ENCODE measurements at regions not wholly inside any gene's neighbourhood (a gene's known extent, or its start where the extent isn't known, plus 50 kb on each side); places are given as distances from the start of the nearest gene placed in this dataset.

- FAIRE-seq (no peak), DNase-seq (ENCODE audit: insufficient read length, low spot score) (no peak)
- no peak for TF ChIP-seq CTCF (IDR thresholded peaks at IDR 0.05; ENCODE audit: insufficient read depth, missing control alignments)
Observed at GRCh38 chr14:101196051-101196712, 292.7 kb upstream of the RTL1 start.

- FAIRE-seq (no peak), DNase-seq (ENCODE audit: insufficient read length, low spot score) (no peak)
- no peak for TF ChIP-seq CTCF (IDR thresholded peaks at IDR 0.05; ENCODE audit: insufficient read depth, missing control alignments)
Observed at GRCh38 chr14:101196795-101197590, 293.5 kb upstream of the RTL1 start.

- FAIRE-seq (no peak), DNase-seq (ENCODE audit: insufficient read length, low spot score) (no peak)
- TF ChIP-seq CTCF (IDR thresholded peaks at IDR 0.05; ENCODE audit: insufficient read depth, missing control alignments), result no peak
Observed at GRCh38 chr14:101197595-101198397, 294.3 kb upstream of the RTL1 start.

GRCh38 chr14:101198398-101199027 lies 295.0 kb upstream of the RTL1 start:
- FAIRE-seq (no peak), DNase-seq (ENCODE audit: insufficient read length, low spot score) (no peak)

GRCh38 chr14:101199028-101199770 lies 295.7 kb upstream of the RTL1 start:
- FAIRE-seq, result no peak
- no peak for TF ChIP-seq CTCF (IDR thresholded peaks at IDR 0.05; ENCODE audit: insufficient read depth, missing control alignments)

More at GRCh38 chr14:101198398-101199027, 295.0 kb upstream of the RTL1 start:
- TF ChIP-seq CTCF (IDR thresholded peaks at IDR 0.05; ENCODE audit: insufficient read depth, missing control alignments), result no peak

GRCh38 chr14:101200008-101200649 lies 296.6 kb upstream of the RTL1 start:
- no peak for DNase-seq (ENCODE audit: insufficient read length, low spot score)
- FAIRE-seq, result no peak
- TF ChIP-seq CTCF (IDR thresholded peaks at IDR 0.05; ENCODE audit: insufficient read depth, missing control alignments), result no peak

More at GRCh38 chr14:101199028-101199770, 295.7 kb upstream of the RTL1 start:
- DNase-seq (ENCODE audit: insufficient read length, low spot score), result no peak
